ENCODE measurements at regions not wholly inside any gene's neighbourhood (a gene's known extent, or its start where the extent isn't known, plus 50 kb on each side); places are given as distances from the start of the nearest gene placed in this dataset.

- ChIA-PET POLR2A (no interaction called here), CTCF (no interaction called here)
- Histone ChIP-seq H3K4me3 (ENCODE audit: low read length) (no peak overlapping the region), H3K27ac (ENCODE audit: low read depth, low read length) (no peak overlapping the region), H3K27me3 (ENCODE audit: control insufficient read depth in 2 of 2, insufficient read depth in 2 of 2, low read length in 2 of 2) (no peaks in the 10 kb centered on the region), H3K9me3 (ENCODE audit: control insufficient read depth in 2 of 3, low read length in 3 of 3) (peaks cover 0 to 15% (median 0%) of the 10 kb centered on the region in 3 experiments), H3K4me1 (ENCODE audit: control insufficient read depth in 2 of 2, insufficient read depth in 2 of 2, low read length in 2 of 2) (no peaks in the 10 kb centered on the region), H3K36me3 (ENCODE audit: control insufficient read depth in 2 of 3, insufficient read depth in 3 of 3, low read length in 3 of 3) (no peaks in the 10 kb centered on the region)
- Mint-ChIP-seq H3K27ac (no peak overlapping the region), H3K4me1 (no peaks in the 10 kb centered on the region), H3K9me3 (peaks cover 5 to 54% (median 24%) of the 10 kb centered on the region in 11 donors), H3K4me3 (no peak overlapping the region), H3K27me3 (peaks cover 0 to 9% (median under 1%) of the 10 kb centered on the region in 5 donors), H3K36me3 (peaks cover 0 to 8% (median 1%) of the 10 kb centered on the region in 5 donors)
- intact Hi-C loops (cut with micrococcal nuclease), result no loop called here
- ATAC-seq (no peak), DNase-seq (no peak)
Measured at GRCh38 chr15:49758856-49759255, 138.0 kb downstream of the DTWD1 start.

- intact Hi-C loops (cut with micrococcal nuclease), result no loop called here
- Mint-ChIP-seq H3K9me3 (peaks cover 10 to 70% (median 37%) of the 10 kb centered on the region in 11 donors), H3K4me1 (no peaks in the 10 kb centered on the region), H3K4me3 (no peak overlapping the region), H3K27me3 (peaks cover 0 to 4% (median 0%) of the 10 kb centered on the region in 5 donors), H3K36me3 (peaks cover 0 to 13% (median 1%) of the 10 kb centered on the region in 5 donors), H3K27ac (no peak overlapping the region)
- no peak overlapping the region for H3K4me3 ChIP-seq (ENCODE audit: low read length)
- H3K27ac ChIP-seq (ENCODE audit: low read depth, low read length), result no peak overlapping the region
- H3K9me3 ChIP-seq (ENCODE audit: control insufficient read depth in 2 of 3, low read length in 3 of 3), result peaks cover 0 to 15% (median 0%) of the 10 kb centered on the region in 3 experiments
- no peaks in the 10 kb centered on the region for H3K36me3 ChIP-seq (ENCODE audit: control insufficient read depth in 2 of 3, insufficient read depth in 3 of 3, low read length in 3 of 3)
- DNase-seq, result no peak
- no peak for ATAC-seq
- H3K4me1 ChIP-seq (ENCODE audit: control insufficient read depth in 2 of 2, insufficient read depth in 2 of 2, low read length in 2 of 2), result no peaks in the 10 kb centered on the region
- POLR2A ChIA-PET, result no interaction called here
- no peaks in the 10 kb centered on the region for H3K27me3 ChIP-seq (ENCODE audit: control insufficient read depth in 2 of 2, insufficient read depth in 2 of 2, low read length in 2 of 2)
- CTCF ChIA-PET, result no interaction called here
Measured at GRCh38 chr15:49760749-49761148, 139.9 kb downstream of the DTWD1 start.

- H3K4me3 Mint-ChIP-seq, result no peak overlapping the region
- H3K36me3 Mint-ChIP-seq, result peaks cover 0 to 5% (median 0%) of the 10 kb centered on the region in 5 donors
- Histone ChIP-seq H3K4me3 (ENCODE audit: low read length) (no peak overlapping the region), H3K36me3 (ENCODE audit: control insufficient read depth in 2 of 3, insufficient read depth in 3 of 3, low read length in 3 of 3) (no peaks in the 10 kb centered on the region), H3K27ac (ENCODE audit: low read depth, low read length) (no peak overlapping the region), H3K4me1 (ENCODE audit: control insufficient read depth in 2 of 2, insufficient read depth in 2 of 2, low read length in 2 of 2) (no peaks in the 10 kb centered on the region), H3K9me3 (ENCODE audit: control insufficient read depth in 2 of 3, low read length in 3 of 3) (no peaks in the 10 kb centered on the region), H3K27me3 (ENCODE audit: control insufficient read depth in 2 of 2, insufficient read depth in 2 of 2, low read length in 2 of 2) (no peaks in the 10 kb centered on the region)
- DNase-seq (no peak), ATAC-seq (no peak)
- no peaks in the 10 kb centered on the region for H3K4me1 Mint-ChIP-seq
- H3K27me3 Mint-ChIP-seq, result peaks cover 0 to 4% (median 0%) of the 10 kb centered on the region in 5 donors
- no peak overlapping the region for H3K27ac Mint-ChIP-seq
- peaks cover 0 to 39% (median 12%) of the 10 kb centered on the region in 11 donors for H3K9me3 Mint-ChIP-seq
- intact Hi-C loops (cut with micrococcal nuclease), result no loop called here
- ChIA-PET CTCF (no interaction called here), POLR2A (no interaction called here)
Measured at GRCh38 chr15:49769225-49769624, 148.4 kb downstream of the DTWD1 start.

GRCh38 chr15:49789436-49789835 lies 168.6 kb downstream of the DTWD1 start:
- Histone ChIP-seq H3K4me1 (ENCODE audit: control insufficient read depth in 2 of 2, insufficient read depth in 2 of 2, low read length in 2 of 2) (no peaks in the 10 kb centered on the region), H3K36me3 (ENCODE audit: control insufficient read depth in 2 of 3, insufficient read depth in 3 of 3, low read length in 3 of 3) (no peaks in the 10 kb centered on the region), H3K9me3 (ENCODE audit: control insufficient read depth in 2 of 3, low read length in 3 of 3) (no peaks in the 10 kb centered on the region), H3K27ac (ENCODE audit: low read depth, low read length) (no peak overlapping the region), H3K27me3 (ENCODE audit: control insufficient read depth in 2 of 2, insufficient read depth in 2 of 2, low read length in 2 of 2) (no peaks in the 10 kb centered on the region), H3K4me3 (ENCODE audit: low read length) (no peak overlapping the region)
- ATAC-seq (no peak), DNase-seq (no peak)
- intact Hi-C loops (cut with micrococcal nuclease), result no loop called here
- Mint-ChIP-seq H3K4me3 (no peak overlapping the region), H3K27me3 (peaks cover 0 to 9% (median 2%) of the 10 kb centered on the region in 5 donors), H3K4me1 (no peaks in the 10 kb centered on the region), H3K9me3 (peaks cover 0 to 39% (median 12%) of the 10 kb centered on the region in 11 donors), H3K27ac (no peak overlapping the region), H3K36me3 (peaks cover 0 to 2% (median 0%) of the 10 kb centered on the region in 5 donors)
- CTCF ChIA-PET, result no interaction called here
- POLR2A ChIA-PET, result no interaction called here

GRCh38 chr15:49793943-49794342 lies 173.1 kb downstream of the DTWD1 start:
- H3K27ac ChIP-seq (ENCODE audit: low read depth, low read length), result no peak overlapping the region
- no peak overlapping the region for H3K27ac Mint-ChIP-seq
- no peaks in the 10 kb centered on the region for H3K36me3 ChIP-seq (ENCODE audit: control insufficient read depth in 2 of 3, insufficient read depth in 3 of 3, low read length in 3 of 3)
- intact Hi-C loops (cut with micrococcal nuclease), result no loop called here
- ChIA-PET POLR2A (no interaction called here), CTCF (no interaction called here)
- no peaks in the 10 kb centered on the region for H3K4me1 Mint-ChIP-seq
- no peaks in the 10 kb centered on the region for H3K9me3 ChIP-seq (ENCODE audit: control insufficient read depth in 2 of 3, low read length in 3 of 3)
- H3K4me1 ChIP-seq (ENCODE audit: control insufficient read depth in 2 of 2, insufficient read depth in 2 of 2, low read length in 2 of 2), result no peaks in the 10 kb centered on the region
- no peak overlapping the region for H3K4me3 Mint-ChIP-seq
- DNase-seq (no peak), ATAC-seq (no peak)
- no peak overlapping the region for H3K4me3 ChIP-seq (ENCODE audit: low read length)
- peaks cover 0 to 7% (median 0%) of the 10 kb centered on the region in 5 donors for H3K27me3 Mint-ChIP-seq
- peaks cover 0 to 43% (median 8%) of the 10 kb centered on the region in 11 donors for H3K9me3 Mint-ChIP-seq
- H3K36me3 Mint-ChIP-seq, result no peaks in the 10 kb centered on the region
- no peaks in the 10 kb centered on the region for H3K27me3 ChIP-seq (ENCODE audit: control insufficient read depth in 2 of 2, insufficient read depth in 2 of 2, low read length in 2 of 2)

- Histone ChIP-seq H3K27me3 (ENCODE audit: control insufficient read depth in 2 of 2, insufficient read depth in 2 of 2, low read length in 2 of 2) (no peaks in the 10 kb centered on the region), H3K27ac (ENCODE audit: low read depth, low read length) (no peak overlapping the region), H3K36me3 (ENCODE audit: control insufficient read depth in 2 of 3, insufficient read depth in 3 of 3, low read length in 3 of 3) (no peaks in the 10 kb centered on the region), H3K4me3 (ENCODE audit: low read length) (no peak overlapping the region), H3K4me1 (ENCODE audit: control insufficient read depth in 2 of 2, insufficient read depth in 2 of 2, low read length in 2 of 2) (no peaks in the 10 kb centered on the region), H3K9me3 (ENCODE audit: control insufficient read depth in 2 of 3, low read length in 3 of 3) (no peaks in the 10 kb centered on the region)
- Mint-ChIP-seq H3K27ac (no peak overlapping the region), H3K4me1 (no peaks in the 10 kb centered on the region), H3K9me3 (peaks cover 6 to 35% (median 16%) of the 10 kb centered on the region in 11 donors), H3K36me3 (peaks cover 0 to 11% (median 0%) of the 10 kb centered on the region in 5 donors), H3K4me3 (no peak overlapping the region), H3K27me3 (peaks cover 4 to 21% (median 8%) of the 10 kb centered on the region in 5 donors)
- intact Hi-C loops (cut with micrococcal nuclease), result no loop called here
- POLR2A ChIA-PET, result no interaction called here
- no peak for ATAC-seq
- no peak for DNase-seq
- CTCF ChIA-PET, result no interaction called here
Measured at GRCh38 chr15:49801796-49802195, 180.9 kb downstream of the DTWD1 start.

Data from naive thymus-derived CD4-positive, alpha-beta T cell (primary cell).